ENCODE measurements at regions not wholly inside any gene's neighbourhood (a gene's known extent, or its start where the extent isn't known, plus 50 kb on each side); places are given as distances from the start of the nearest gene placed in this dataset.

DNA sequence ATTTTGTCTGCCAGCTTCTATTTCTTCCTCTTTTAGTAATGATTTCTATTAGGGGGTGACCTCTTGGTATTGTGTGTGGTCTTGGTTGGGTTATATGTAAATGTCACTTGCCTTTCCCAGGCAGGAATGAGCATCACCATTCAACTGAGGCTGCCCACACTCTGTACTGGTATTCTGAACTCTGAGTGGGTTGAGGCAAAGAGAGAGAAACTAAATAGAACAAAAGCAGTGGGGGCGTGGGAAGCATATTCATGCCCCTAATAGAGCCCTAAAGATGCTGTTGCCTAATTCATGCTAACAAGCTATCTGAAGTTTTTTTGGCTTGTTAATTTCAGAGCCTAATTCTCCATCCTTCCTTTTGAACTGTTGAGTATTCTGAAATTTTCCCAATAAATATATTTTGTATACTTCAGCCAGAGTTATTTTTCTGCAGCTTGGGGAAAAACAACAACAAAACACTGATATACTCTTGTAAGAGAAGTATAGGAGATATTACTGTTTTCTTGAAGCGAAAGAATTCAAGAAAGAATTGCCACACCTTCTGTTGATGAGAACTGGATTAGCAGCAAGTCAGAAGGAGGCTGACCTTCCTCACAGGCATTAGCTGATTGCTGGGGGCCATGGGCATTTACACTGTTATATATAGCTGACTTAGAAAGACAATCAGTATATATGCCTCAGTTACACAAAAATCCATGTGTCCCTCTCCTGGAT lies 315.8 kb upstream of the KLF12 start:
- DNase-seq: no peak

- no peak for DNase-seq
These were observed 310.8 kb upstream of the KLF12 start for GRCh38 chr13:74444864-74445479.

DNA sequence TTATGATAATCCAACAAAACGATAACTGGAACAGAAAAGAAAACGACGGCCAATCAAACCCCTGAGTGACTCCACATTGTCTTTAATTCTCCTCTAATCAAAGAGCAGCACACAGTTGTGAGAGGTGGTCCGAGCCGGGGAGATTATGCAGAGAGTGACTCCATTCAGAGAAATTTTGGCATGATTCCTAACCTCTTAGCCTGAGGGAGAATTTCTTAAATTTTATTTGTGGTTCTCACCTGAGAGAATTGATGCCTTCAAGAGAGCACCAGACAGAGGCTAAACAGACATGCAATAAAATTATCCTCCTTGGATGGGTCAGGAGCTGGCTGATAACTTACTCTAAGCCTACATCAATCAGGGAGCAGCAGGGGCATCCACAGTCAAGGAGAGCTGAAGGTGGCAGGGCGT lies 310.0 kb upstream of the KLF12 start:
- DNase-seq: no peak

DNA sequence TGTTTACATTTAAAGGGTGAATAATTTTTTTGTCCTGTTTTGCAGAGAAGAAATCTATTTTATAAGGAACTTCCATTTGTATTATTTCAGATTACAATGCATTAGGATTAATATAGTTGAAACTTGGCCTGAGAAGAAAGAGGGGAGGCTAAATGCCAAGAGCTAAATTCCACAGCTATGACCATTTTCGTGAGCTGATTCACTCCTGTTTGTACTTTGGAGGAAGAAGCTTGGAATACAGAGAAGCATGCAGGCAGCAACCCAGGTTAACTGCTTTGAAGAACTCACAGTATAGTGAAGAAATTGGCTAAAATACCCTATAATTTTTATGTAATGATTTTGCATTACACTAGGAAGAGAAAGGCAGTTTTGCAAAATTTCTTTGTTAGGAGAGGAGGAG lies 309.4 kb upstream of the KLF12 start:
- DNase-seq: no peak

DNA sequence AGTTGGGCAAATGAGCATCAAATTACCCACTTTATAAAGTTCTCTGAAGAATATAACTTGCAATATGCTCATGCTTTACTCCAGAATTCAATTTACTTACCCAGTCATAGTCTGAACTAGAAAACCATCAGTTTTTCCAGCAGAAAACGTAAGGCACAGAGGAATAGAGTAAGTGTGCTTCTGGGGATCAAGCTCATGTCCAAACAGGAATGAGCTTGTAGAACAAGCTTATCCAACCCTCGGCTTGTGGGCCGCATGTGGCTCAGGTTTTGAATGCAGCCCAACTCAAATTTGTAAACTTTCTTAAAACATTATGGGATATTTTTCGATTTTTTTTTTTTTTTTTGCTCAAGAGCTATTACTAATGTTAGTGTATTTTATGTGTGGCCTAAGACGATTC lies 308.5 kb upstream of the KLF12 start:
- no peak for DNase-seq

- DNase-seq: no peak
These were observed 304.7 kb upstream of the KLF12 start for GRCh38 chr13:74438901-74439300.

DNA sequence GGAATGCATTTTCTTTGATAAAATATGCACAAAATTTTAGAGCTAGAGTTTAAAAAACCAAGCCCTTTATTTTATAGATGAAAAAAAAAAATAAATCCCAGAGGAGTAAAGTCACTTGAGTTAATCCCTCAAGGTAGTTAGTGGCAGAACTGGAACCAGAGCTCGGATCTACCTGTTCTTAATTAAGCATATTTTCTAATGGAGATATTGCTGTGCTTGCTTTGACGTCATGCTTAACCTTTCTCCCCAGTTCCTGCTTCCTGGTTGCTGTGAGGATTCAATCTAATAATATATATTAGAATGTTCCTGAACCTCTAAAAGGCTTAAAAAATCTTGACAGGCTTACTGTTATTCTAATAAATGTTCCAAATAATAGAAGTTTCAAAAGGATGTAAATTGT lies 300.6 kb upstream of the KLF12 start:
- DNase-seq: no peak

- no peak for DNase-seq
These were observed 290.3 kb upstream of the KLF12 start for GRCh38 chr13:74424455-74424854.

DNA sequence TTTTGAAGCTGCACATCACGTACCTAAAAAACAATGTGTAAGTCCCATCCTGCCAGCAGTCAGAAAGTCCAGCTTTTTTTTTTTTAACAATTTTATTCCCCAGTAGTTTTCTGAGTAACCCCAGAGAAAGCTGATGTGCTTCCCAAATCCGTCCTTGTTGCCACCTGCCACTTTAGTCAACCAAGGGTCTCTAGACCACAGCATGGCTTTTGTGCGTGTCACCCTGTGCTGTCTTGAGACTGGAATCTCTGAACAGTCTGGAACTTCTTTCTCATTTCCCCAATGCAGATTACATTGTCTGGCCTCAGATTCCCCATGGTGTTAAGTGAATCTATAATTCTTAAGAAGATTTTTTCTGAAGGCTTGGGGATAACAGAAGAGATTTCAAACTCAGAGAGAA lies 289.2 kb upstream of the KLF12 start:
- no peak for DNase-seq

- no peak for DNase-seq
These were observed 280.3 kb upstream of the KLF12 start for GRCh38 chr13:74414458-74414857.

- no peak for DNase-seq
These were observed 279.3 kb upstream of the KLF12 start for GRCh38 chr13:74413482-74413881.

DNA sequence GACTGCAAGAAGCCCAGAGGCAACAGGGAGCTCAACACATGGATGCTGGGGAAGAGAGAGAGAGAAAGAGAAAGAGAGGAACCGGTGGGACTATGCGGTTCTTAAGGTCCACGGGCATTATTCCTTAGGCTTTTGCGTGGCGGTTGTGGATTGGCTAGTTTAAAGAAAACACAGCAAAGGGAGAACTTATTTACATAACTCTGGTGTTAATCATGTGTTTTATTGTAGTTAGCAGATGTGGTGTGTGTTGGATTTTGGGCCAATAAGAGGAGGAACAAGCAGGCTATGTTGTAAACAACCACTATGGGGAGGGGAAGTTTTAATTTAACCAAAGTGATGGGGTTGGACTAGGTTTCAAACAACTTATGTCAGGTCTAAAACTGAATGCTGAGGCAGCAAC lies 275.3 kb upstream of the KLF12 start:
- DNase-seq: no peak

DNA sequence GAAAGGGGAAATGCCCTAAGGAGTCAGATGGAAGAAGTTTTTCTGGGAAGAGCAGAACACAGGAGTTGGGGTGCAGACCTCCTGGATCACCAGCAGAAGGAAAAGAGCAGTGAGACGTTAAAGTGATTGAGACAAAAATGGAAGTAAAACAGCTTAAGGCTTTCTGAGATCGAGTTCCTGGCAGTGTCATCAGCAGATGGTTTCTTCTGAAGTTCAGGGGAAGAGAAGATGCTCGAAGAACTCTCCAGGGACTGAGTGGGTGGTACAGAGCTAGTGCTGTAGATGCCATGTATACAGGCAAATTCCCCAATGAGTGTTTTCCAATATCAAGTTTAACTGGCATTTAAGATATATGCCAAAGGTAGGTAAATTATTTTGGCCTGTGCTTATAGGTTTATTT lies 272.2 kb upstream of the KLF12 start:
- DNase-seq: no peak

DNA sequence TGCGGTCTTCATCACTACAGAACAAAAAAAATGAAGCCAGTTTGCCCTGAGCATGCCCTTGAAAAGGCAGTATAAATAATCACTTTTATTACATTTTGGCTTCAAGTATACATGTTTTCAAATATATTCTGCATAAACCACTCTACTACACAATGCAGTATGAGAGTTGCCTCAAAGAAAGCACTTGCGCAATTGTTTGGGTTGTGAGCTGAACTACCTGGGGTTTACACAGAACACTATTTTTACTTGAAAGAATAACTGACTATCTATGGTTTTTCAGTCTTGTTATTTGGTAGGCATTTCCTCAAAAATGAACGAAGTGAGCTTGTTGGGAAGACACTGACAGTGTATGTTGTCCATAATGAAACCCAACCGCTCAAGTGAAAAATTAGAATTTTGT lies 264.4 kb upstream of the KLF12 start:
- no peak for DNase-seq

- no peak for DNase-seq
These were observed 254.9 kb upstream of the KLF12 start for GRCh38 chr13:74389056-74389455.

- no peak for DNase-seq
These were observed 254.4 kb upstream of the KLF12 start for GRCh38 chr13:74388626-74389025.

DNA sequence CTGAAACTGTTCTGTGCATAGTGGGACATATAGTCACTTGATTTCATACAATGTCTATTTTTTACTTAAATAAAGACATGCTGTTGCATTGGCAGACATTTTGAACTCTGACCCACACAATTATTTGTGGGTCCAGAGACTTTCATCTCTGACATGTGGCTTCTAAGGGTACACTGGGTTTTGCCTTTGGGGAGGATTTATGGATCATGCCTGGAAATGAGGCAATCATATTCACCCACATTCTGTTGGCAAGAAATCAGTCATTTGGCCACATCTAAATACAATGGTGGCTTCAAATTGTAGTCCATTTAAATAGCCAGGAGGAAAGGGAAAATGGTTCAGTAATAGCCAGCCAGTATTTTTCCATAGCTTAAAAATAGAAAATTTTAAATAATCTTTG lies 238.3 kb upstream of the KLF12 start:
- DNase-seq: no peak

DNA sequence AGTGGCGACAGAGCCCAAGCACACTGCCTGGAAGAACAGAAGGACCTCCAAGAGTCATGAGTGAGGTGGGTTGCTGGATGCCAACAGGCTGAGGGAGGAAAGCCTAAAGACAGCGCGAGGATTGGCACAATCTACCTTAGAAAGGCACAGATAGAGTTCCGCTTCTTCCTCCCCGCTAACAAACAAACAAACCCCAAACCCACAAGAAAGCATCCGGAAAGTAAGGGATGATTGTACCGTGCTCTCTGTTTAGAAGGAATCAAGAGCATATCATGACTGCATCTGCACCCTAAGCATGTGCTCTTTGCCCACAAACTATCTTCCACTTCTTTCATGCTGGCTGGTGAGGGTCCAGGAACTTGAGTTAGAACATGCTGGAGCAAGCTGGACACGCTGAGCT lies 233.0 kb upstream of the KLF12 start:
- no peak for DNase-seq

DNA sequence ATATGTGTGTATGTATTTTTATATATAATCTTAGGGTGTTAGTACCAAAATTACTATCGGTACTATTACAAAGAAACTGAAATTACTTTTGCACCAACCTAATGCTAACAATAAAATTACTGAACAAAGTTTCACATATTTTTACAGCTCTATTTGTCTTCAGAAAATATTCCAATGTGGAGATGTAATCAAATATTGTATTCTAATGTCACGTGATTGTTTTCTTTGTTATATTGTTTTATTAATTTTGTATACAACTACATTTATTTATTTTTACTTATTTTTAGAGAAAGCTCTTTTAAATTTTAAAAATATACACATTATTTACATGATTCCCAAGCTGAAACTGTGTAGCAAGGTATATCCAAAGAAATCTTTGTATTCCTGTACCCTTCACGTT lies 227.1 kb upstream of the KLF12 start:
- DNase-seq: no peak

GRCh38 chr13:74346960-74347359 lies 212.8 kb upstream of the KLF12 start:
- DNase-seq: no peak

DNA sequence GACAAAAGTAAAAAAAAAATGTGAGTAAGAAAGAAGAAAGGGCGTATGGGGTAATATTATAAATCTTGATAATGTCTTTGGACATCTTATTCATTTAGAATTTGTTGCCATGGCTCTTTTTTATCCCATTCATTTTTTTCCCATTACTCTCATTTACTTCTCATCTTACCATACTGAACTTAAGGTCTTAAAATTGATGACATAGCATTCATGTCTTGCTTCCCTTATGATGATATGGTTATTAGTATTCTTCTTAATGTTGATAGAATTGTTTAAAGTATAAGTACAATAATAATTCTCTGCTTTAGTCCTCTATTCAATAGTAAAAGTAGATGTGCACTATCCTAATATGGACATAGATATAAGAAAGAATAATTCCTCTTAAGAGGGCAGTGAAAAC lies 204.1 kb upstream of the KLF12 start:
- DNase-seq: no peak

DNA sequence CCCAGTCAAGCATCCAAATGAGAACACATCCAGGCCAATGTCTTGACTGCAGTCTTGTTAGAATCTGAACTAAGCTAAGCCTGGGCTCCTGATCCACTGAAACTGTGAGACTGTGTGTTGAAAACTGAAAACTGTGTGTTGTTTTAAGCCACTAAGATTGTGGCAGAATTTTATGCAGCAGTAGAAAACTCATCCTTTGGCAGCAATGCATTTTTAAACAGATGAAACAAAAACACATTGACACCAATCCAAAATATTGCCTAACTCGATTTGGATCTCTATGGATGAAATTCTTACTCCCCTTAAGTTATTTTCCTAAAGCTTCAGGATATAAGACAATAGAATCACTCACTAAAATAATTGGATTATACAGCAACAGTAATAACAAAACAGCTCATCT lies 202.3 kb upstream of the KLF12 start:
- DNase-seq: no peak

DNA sequence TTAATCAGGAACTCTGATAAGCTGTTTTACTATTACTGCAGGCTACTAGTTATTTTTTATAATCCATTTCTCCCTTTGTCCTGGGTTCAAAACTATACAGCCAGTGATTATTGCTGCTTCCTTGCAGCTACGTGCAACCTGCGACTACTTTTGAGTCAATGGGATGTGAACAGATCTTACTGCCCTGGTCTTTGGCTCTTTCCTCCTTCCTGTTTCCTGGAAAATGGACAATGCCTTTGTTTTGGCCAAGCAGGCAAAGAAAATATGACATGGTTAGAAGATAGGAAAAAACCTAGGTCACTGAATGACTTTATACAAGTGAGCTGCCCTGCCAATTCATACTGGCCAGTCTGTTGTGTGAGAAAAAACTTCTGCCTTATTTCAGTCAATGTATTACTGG lies 201.2 kb upstream of the KLF12 start:
- DNase-seq: no peak

GRCh38 chr13:74329962-74330361 lies 195.8 kb upstream of the KLF12 start:
- no peak for DNase-seq

- no peak for DNase-seq
These were observed 190.9 kb upstream of the KLF12 start for GRCh38 chr13:74325106-74325505.

All from activated CD4-positive, alpha-beta T cell treated with anti-CD3 and anti-CD28 coated beads for 1 hour (primary cell).